IPS DF 6.9 (cell line): ENCODE measurements at regions not wholly inside any gene's neighbourhood (a gene's known extent, or its start where the extent isn't known, plus 50 kb on each side); places are given as distances from the start of the nearest gene placed in this dataset.

Experiments used
- DNase-seq: peaks from one replicate; pipeline ENCODE4 v3.0.0-alpha.2; 2013; ENCODE audit warnings: low read depth, low spot score
- H3K27ac ChIP-seq: one replicate; pipeline ENCODE4 v1.5.1; 2013; ENCODE audit warnings: low read length, control low read depth
- H3K27me3 ChIP-seq: 2 replicates; pipeline ENCODE4 v1.6.1; 2013; ENCODE audit warnings: mild to moderate bottlenecking, low read length; ENCODE audit not compliant: control insufficient read depth, insufficient read depth
- H3K36me3 ChIP-seq: 2 replicates; pipeline ENCODE4 v1.6.1; 2013; ENCODE audit warnings: low read length; ENCODE audit not compliant: control insufficient read depth, insufficient read depth
- H3K4me1 ChIP-seq: 2 replicates; pipeline ENCODE4 v1.6.1; 2013; ENCODE audit warnings: low read length; ENCODE audit not compliant: control insufficient read depth, insufficient read depth
- H3K4me3 ChIP-seq: 2 replicates; pipeline ENCODE4 v1.5.1; 2013; ENCODE audit warnings: mild to moderate bottlenecking, low read length
- H3K9me3 ChIP-seq: 2 replicates; pipeline ENCODE4 v1.6.1; 2013; ENCODE audit warnings: low read length, inconsistent platforms; ENCODE audit not compliant: control insufficient read depth, insufficient read depth
- WGBS: extraction: QIAGEN DNeasy Blood & Tissue Kit; methylation state at CpG from one replicate; pipeline ENCODE4 v1.1.7; 2013; ENCODE audit warnings: mixed read lengths, missing lambda C conversion rate; ENCODE audit not compliant: insufficient read length, insufficient coverage; 5-methylcytosine and 5-hydroxymethylcytosine counted together

DNA sequence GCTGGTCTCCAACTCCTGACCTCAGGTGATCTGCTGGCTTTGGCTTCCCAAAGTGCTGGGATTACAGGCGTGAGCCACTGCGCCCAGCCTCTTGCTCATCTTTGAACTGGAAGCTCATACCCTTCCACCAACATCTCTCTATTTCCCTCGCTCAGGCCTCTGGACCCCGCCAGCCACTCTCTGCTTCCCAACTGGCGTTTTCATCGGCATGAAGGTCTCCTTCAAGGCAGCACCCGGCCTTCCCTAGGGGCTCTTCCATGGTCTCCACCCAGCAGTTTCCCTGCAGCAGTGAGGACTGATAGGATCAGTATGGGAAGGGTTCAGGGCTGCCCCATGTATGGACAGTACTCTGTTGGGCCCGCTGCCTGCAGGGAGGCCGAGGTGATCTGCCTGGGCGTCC, 65.8 kb upstream of the HS6ST1 start:
- WGBS, result no CpG with 5 or more reads among the region's 10 CpGs
- Histone ChIP-seq H3K27ac (no peak overlapping the region), H3K4me1 (peaks cover 2% of the 10 kb centered on the region), H3K27me3 (no peaks in the 10 kb centered on the region), H3K4me3 (no peak overlapping the region), H3K9me3 (no peaks in the 10 kb centered on the region), H3K36me3 (no peaks in the 10 kb centered on the region)
- DNase-seq, result no peak

DNA sequence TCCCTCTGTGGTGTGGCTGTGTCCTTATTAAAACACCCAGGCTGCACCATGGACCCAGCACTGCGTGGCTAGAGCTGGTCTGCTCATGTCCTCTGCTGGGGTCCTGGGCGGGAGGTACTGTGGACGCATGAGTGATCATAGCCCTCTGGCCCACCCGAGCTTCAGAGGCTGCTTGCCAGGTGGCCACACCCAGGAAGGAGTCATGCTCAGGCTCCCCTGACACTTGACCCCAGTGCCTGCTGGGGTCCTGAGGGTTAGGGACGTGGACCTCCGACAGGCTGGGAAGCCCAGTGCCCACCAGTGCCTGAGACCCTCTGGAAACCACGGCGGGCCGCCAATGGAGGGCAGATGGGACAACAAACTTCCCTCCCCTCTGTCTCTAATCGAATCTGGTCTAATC, 66.3 kb upstream of the HS6ST1 start:
- no peaks in the 10 kb centered on the region for H3K36me3 ChIP-seq
- DNase-seq, result no peak
- H3K27me3 ChIP-seq, result no peaks in the 10 kb centered on the region
- WGBS, result no CpG with 5 or more reads among the region's 10 CpGs
- no peaks in the 10 kb centered on the region for H3K9me3 ChIP-seq
- no peak overlapping the region for H3K4me3 ChIP-seq
- no peak overlapping the region for H3K27ac ChIP-seq
- H3K4me1 ChIP-seq, result peaks cover 3% of the 10 kb centered on the region

GRCh38 chr2:128385365-128385764, 66.7 kb upstream of the HS6ST1 start:
- no peaks in the 10 kb centered on the region for H3K27me3 ChIP-seq

DNA sequence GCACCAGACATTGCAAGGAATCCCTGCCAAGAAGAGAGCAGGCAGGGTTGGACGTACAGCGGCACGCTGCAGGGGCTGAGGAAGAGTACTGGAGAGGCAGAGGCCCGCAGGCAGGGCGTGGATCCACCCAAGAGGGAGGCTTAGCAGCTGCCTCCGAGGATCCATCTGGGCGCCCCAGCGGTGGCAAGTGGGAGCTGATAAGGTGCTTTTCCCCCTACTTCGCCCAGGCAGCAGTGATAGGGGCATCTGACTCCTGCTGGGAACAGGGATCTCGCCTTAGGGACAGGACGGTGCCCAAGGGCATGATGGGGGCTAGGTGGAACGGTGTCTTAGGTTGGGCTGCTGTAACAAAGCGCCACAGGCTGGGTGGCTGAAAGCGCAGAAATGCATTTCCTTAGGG, 67.4 kb upstream of the HS6ST1 start:
- no CpG with 5 or more reads among the region's 14 CpGs for WGBS

More at GRCh38 chr2:128385365-128385764, 66.7 kb upstream of the HS6ST1 start:
- peaks cover 3% of the 10 kb centered on the region for H3K4me1 ChIP-seq
- no peaks in the 10 kb centered on the region for H3K36me3 ChIP-seq
- H3K9me3 ChIP-seq, result no peaks in the 10 kb centered on the region
- H3K4me3 ChIP-seq, result no peak overlapping the region
- DNase-seq, result no peak
- no CpG with 5 or more reads among the region's 7 CpGs for WGBS
- H3K27ac ChIP-seq, result no peak overlapping the region

DNA sequence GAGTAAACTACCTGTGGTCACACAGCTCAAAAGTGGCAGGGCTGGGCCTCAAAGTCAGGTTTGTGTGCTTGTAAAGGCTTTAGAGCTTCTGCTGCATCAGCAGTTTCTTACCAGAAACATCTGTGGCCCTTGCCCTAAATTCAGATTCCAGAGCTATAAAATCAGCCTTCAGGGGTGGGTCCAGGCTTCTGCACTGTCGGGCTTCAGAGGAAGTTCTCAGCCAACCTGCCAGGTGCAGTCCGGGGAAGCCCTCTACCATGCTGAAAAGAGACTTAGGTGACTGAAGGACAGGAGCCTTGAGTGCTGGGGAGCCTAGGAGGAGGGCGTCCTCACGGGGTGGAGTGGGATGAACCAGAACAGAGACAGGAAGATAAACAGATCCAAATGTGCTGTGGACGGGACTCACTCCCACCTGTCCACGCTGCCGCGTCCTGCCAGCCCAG, 69.9 kb upstream of the HS6ST1 start:
- Histone ChIP-seq H3K9me3 (no peaks in the 10 kb centered on the region), H3K36me3 (no peaks in the 10 kb centered on the region), H3K4me1 (peaks cover 3% of the 10 kb centered on the region), H3K27ac (no peak overlapping the region), H3K4me3 (no peak overlapping the region), H3K27me3 (no peaks in the 10 kb centered on the region)
- no peak for DNase-seq
- no CpG with 5 or more reads among the region's 8 CpGs for WGBS

More for the DNA sequence above, 67.4 kb upstream of the HS6ST1 start:
- Histone ChIP-seq H3K27me3 (no peaks in the 10 kb centered on the region), H3K36me3 (no peaks in the 10 kb centered on the region), H3K4me3 (no peak overlapping the region), H3K9me3 (no peaks in the 10 kb centered on the region), H3K4me1 (peaks cover 3% of the 10 kb centered on the region), H3K27ac (no peak overlapping the region)
- no peak for DNase-seq

DNA sequence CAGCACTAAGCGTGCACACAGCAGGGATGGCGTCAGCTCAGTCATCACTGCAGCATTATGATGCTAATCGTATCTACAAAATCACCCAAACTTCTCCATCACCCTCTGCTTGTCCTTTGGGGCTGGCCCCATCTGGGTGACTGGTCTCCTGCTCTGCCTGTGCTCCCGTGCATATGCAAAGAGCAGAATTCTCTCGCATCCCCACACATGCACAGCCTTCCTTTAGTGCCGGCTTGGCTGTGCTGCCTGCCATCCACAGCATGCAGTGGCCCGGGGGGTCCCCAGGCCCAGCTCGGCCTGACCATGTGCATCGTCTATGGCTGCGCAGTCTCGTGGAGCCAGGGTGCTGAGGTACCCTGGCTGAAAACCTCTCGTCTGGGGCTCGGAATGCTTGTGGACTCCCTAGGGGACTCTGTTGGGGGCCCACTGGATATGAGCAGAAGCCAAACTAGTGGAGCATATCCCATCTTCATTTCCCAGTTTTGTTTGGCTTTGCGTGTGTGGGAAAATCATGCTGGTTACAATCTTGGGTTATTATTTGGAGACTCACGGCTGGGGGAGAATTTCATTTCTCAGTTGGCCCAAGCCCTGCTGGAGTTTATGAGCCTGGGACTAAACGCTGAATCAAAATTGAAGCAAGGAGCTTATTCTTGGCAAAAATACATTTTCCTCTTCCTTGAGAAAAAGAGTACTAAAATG, 70.9 kb upstream of the HS6ST1 start:
- no peak overlapping the region for H3K27ac ChIP-seq
- no peak for DNase-seq
- H3K4me1 ChIP-seq, result peaks cover 3% of the 10 kb centered on the region
- no peaks in the 10 kb centered on the region for H3K27me3 ChIP-seq
- no peaks in the 10 kb centered on the region for H3K36me3 ChIP-seq
- H3K4me3 ChIP-seq, result no peak overlapping the region
- WGBS, result no CpG with 5 or more reads among the region's 16 CpGs
- H3K9me3 ChIP-seq, result no peaks in the 10 kb centered on the region

GRCh38 chr2:128390256-128390990, 71.8 kb upstream of the HS6ST1 start:
- Histone ChIP-seq H3K27ac (no peak overlapping the region), H3K36me3 (no peaks in the 10 kb centered on the region), H3K9me3 (no peaks in the 10 kb centered on the region), H3K4me1 (peaks cover 3% of the 10 kb centered on the region), H3K27me3 (no peaks in the 10 kb centered on the region), H3K4me3 (no peak overlapping the region)
- DNase-seq, result no peak
- WGBS, result no CpG with 5 or more reads among the region's 16 CpGs

DNA sequence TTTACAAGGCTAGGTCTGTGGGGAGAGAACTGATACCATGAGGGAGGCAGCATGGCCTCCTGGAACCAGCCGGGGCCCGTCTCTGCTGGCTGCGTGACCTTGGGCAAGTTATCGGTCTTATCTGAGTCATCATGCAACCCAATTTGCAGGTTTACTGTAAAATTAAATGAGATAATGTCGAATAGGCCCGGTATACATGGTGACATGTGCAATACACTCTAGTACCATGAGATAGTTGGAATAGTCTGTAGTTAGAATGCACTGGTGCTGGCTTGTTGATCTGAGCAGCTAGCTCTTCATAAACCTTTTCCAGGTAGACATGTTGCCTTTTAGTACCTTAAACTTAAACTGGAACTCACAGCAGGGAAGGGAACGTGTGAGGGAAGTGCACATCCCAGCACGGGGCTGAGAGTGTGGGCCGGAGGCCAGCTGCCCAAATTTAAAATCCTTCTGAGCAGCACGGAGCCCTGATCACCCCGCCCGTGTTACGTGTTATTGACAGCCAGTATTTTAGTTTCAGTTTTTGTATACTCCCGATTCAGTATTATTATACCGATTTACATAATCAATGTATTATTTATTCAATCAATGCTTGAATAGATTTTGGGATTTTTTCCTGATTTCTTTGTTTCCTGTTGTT, 72.4 kb upstream of the HS6ST1 start:
- no CpG with 5 or more reads among the region's 15 CpGs for WGBS
- H3K4me3 ChIP-seq, result no peak overlapping the region
- H3K9me3 ChIP-seq, result no peaks in the 10 kb centered on the region
- no peaks in the 10 kb centered on the region for H3K27me3 ChIP-seq
- H3K36me3 ChIP-seq, result no peaks in the 10 kb centered on the region
- DNase-seq, result no peak
- H3K4me1 ChIP-seq, result peaks cover 6% of the 10 kb centered on the region
- H3K27ac ChIP-seq, result no peak overlapping the region

GRCh38 chr2:128391679-128392078, 73.0 kb upstream of the HS6ST1 start:
- Histone ChIP-seq H3K4me3 (no peak overlapping the region), H3K27ac (no peak overlapping the region), H3K9me3 (no peaks in the 10 kb centered on the region), H3K36me3 (no peaks in the 10 kb centered on the region), H3K27me3 (no peaks in the 10 kb centered on the region), H3K4me1 (peaks cover 6% of the 10 kb centered on the region)
- WGBS, result 100% methylated on average over 1 of the region's 3 CpGs
- DNase-seq, result no peak

GRCh38 chr2:128392207-128392606, 73.5 kb upstream of the HS6ST1 start:
- no peak for DNase-seq
- H3K4me3 ChIP-seq, result no peak overlapping the region
- H3K27ac ChIP-seq, result no peak overlapping the region
- no CpG with 5 or more reads among the region's 3 CpGs for WGBS
- no peaks in the 10 kb centered on the region for H3K9me3 ChIP-seq
- no peaks in the 10 kb centered on the region for H3K36me3 ChIP-seq
- H3K4me1 ChIP-seq, result peaks cover 6% of the 10 kb centered on the region
- no peaks in the 10 kb centered on the region for H3K27me3 ChIP-seq
